Lower lobe of right lung (tissue), 2 donors: ENCODE measurements at regions not wholly inside any gene's neighbourhood (a gene's known extent, or its start where the extent isn't known, plus 50 kb on each side); places are given as distances from the start of the nearest gene placed in this dataset.

Experiments used
- ATAC-seq, 2 donors: fragments of 200-7000 bp; cut with Tn5 transposase; one replicate each; pipeline ENCODE4 v1.9.1; 2020 to 2022; ENCODE audit warnings: mild to moderate bottlenecking in 2 of 2, moderate library complexity in 2 of 2
- DNase-seq: peaks from one replicate; pipeline ENCODE4 v3.0.0-alpha.2; 2020
- H3K27ac ChIP-seq: fragments of 200-600 bp; one replicate; pipeline ENCODE4 v1.8.0; 2022
- H3K27me3 ChIP-seq: fragments of 200-600 bp; one replicate; pipeline ENCODE4 v1.8.0; 2022; ENCODE audit warnings: low read depth
- H3K36me3 ChIP-seq: fragments of 200-600 bp; one replicate; pipeline ENCODE4 v1.8.0; 2022; ENCODE audit warnings: mild to moderate bottlenecking
- H3K4me1 ChIP-seq: fragments of 200-600 bp; one replicate; pipeline ENCODE4 v1.8.0; 2022
- H3K4me3 ChIP-seq: fragments of 200-600 bp; one replicate; pipeline ENCODE4 v1.8.0; 2022; ENCODE audit warnings: mild to moderate bottlenecking
- H3K9me3 ChIP-seq: fragments of 200-600 bp; one replicate; pipeline ENCODE4 v1.8.0; 2022
- CTCF ChIP-seq: fragments of 200-600 bp; IDR thresholded peaks from one replicate; pipeline ENCODE4 v1.8.0; 2022; ENCODE audit warnings: antibody characterized with exemption, mild to moderate bottlenecking
- intact Hi-C: fragments of 100-400 bp; cut with DNase I; formaldehyde crosslinking; loops from one replicate; pipeline ENCODE4 v1.11.0; 2022
- donor health status: DM: no; HTN: yes; CAD: no; lungs with severe emphysema.

- Histone ChIP-seq H3K36me3 (no peaks in the 10 kb centered on the region), H3K9me3 (no peaks in the 10 kb centered on the region), H3K4me3 (no peak overlapping the region), H3K27me3 (no peaks in the 10 kb centered on the region), H3K27ac (no peak overlapping the region), H3K4me1 (no peaks in the 10 kb centered on the region)
- intact Hi-C loops, result no loop called here
- TF ChIP-seq CTCF, result no peak
- DNase-seq (no peak), ATAC-seq (no peak)
These were observed 421.0 kb upstream of the CNTN4 start for GRCh38 chr3:1677576-1678156.

GRCh38 chr3:1692428-1692827, 406.2 kb upstream of the CNTN4 start:
- no peak for TF ChIP-seq CTCF
- intact Hi-C loops, result no loop called here

GRCh38 chr3:1693145-1693544, 405.5 kb upstream of the CNTN4 start:
- Histone ChIP-seq H3K9me3 (no peaks in the 10 kb centered on the region), H3K36me3 (no peaks in the 10 kb centered on the region), H3K4me3 (no peak overlapping the region), H3K27ac (no peak overlapping the region), H3K27me3 (no peaks in the 10 kb centered on the region), H3K4me1 (no peaks in the 10 kb centered on the region)
- no peak for TF ChIP-seq CTCF
- DNase-seq (no peak), ATAC-seq (no peak)
- intact Hi-C loops, result no loop called here

More at GRCh38 chr3:1692428-1692827, 406.2 kb upstream of the CNTN4 start:
- ATAC-seq (no peak), DNase-seq (no peak)
- H3K27me3 ChIP-seq, result no peaks in the 10 kb centered on the region
- H3K9me3 ChIP-seq, result no peaks in the 10 kb centered on the region
- H3K4me3 ChIP-seq, result no peak overlapping the region
- H3K36me3 ChIP-seq, result no peaks in the 10 kb centered on the region
- H3K4me1 ChIP-seq, result no peaks in the 10 kb centered on the region
- H3K27ac ChIP-seq, result no peak overlapping the region

- Histone ChIP-seq H3K27me3 (no peaks in the 10 kb centered on the region), H3K4me1 (no peaks in the 10 kb centered on the region), H3K9me3 (no peaks in the 10 kb centered on the region), H3K36me3 (no peaks in the 10 kb centered on the region), H3K4me3 (no peak overlapping the region), H3K27ac (no peak overlapping the region)
- ATAC-seq, result no peak
- intact Hi-C loops, result no loop called here
- DNase-seq, result no peak
- no peak for TF ChIP-seq CTCF
These were observed 401.9 kb upstream of the CNTN4 start for GRCh38 chr3:1696669-1697275.

GRCh38 chr3:1699361-1699920, 399.2 kb upstream of the CNTN4 start:
- Histone ChIP-seq H3K27ac (no peak overlapping the region), H3K36me3 (no peaks in the 10 kb centered on the region), H3K4me1 (no peaks in the 10 kb centered on the region), H3K4me3 (no peak overlapping the region), H3K27me3 (no peaks in the 10 kb centered on the region), H3K9me3 (no peaks in the 10 kb centered on the region)
- DNase-seq, result no peak
- peak; percentile 32 to 51 for ATAC-seq
- TF ChIP-seq CTCF, result no peak
- intact Hi-C loops, result no loop called here
